GM03348 (cell line): ENCODE measurements at regions not wholly inside any gene's neighbourhood (a gene's known extent, or its start where the extent isn't known, plus 50 kb on each side); places are given as distances from the start of the nearest gene placed in this dataset.
"Not testable (repeated sequence)": the region's sequence is repeated elsewhere in the genome, so short reads cannot be mapped to it uniquely, and the experiment has no call there.

Experiments
- DNase-seq: peaks from one replicate; pipeline ENCODE4 v3.0.0; 2012; ENCODE audit warnings: low spot score

GRCh38 chr1:189211742-189212141 is 1265.9 kb downstream of the BRINP3 start:
- DNase-seq = no peak

DNA sequence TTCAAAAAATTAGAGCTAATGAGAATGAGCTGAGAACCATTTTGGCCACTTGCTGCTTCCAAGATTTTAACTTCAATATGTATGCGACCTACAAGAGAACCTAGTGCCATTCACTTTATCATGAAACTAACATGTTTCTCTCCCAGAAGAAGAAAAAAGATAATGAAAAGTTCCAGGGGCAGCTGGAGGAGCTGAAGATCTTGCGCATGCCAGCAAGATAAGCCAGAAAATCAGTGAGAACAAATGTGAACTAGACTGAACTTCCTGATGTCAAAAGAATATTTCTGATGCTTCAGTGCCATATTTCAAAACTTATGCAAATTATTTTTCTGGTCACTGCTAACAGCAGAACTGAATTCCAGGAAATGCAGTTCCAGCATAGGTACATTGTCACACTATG is 1265.1 kb downstream of the BRINP3 start:
- no peak for DNase-seq

- no peak for DNase-seq
Observed at GRCh38 chr1:189216886-189217285, 1260.8 kb downstream of the BRINP3 start.

DNA sequence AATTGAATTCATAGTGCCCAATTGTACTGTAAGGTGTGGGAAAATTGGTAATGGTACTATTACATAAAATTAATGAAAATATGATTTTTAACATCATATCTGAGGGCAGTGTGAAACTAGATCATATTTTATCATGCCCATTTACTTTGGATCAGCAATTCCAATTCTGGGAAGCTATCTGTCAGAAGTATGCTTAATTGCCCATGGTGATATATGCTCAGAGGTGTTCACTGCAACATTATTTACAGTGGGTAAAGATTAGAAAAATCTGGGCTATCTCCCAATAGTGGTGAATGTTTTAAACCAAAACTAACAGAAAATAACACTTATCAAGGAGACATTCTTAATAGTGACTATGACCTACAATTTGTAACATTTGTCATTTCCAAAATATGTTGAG is 1260.0 kb downstream of the BRINP3 start:
- DNase-seq = no peak

DNA sequence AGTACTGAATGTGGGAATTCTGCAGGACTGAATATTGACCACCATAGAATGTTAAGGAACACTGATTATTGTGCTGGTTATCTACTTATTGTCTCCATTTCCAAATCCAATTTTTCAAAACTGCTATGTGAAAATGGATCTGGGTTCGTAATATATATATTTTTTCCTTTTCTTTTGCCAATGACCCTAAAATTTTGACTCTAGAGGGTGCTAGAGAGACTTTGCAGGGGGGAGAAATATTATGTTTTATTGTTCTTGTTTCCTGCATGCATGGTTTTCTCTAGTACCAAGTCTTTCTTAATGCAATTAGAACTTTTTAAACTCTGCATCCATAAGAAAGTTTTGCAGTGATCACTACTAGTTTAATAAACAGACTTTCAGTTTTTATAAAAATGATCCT is 1256.9 kb downstream of the BRINP3 start:
- DNase-seq = no peak

GRCh38 chr1:189225794-189226145 is 1251.9 kb downstream of the BRINP3 start:
- DNase-seq = not testable (repeated sequence)

DNA sequence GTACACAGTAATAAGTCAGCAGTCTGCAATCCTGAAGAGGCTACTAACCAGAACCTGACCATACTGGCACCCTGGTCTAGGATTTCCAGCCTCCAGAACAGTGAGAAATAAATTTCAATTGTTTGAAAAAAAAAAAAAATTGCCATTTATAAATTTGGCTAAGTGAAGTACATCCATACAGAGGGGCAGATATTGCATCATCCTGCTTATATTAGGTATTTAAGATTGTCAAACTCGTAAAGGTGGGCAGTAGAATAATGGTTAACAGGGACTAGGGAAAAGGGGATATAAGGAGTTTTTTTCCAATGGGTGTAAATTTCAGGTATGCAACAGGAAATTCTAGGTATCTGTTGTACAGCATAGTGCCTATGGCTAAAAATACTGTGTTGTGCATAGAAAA is 1250.9 kb downstream of the BRINP3 start:
- DNase-seq = no peak

DNA sequence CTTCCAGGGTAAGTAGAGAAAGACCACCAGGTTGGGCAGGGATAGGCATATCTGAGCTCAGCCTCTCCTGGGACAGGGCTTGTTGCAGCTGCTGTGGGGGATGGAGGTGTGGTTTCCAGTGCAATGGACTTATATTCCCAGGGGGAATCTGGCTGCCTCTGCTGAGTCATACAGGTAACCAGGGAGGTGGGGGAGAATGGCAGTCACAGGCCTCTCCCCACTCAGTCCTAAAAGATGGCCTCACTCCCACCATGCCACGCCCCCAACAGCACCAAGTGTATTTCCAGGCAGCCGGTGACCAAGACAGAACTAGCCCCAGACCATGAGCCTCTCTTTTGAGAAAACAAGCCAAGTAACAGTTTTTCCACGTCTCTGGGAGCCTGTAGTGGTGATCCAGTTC is 1240.7 kb downstream of the BRINP3 start:
- no peak for DNase-seq

DNA sequence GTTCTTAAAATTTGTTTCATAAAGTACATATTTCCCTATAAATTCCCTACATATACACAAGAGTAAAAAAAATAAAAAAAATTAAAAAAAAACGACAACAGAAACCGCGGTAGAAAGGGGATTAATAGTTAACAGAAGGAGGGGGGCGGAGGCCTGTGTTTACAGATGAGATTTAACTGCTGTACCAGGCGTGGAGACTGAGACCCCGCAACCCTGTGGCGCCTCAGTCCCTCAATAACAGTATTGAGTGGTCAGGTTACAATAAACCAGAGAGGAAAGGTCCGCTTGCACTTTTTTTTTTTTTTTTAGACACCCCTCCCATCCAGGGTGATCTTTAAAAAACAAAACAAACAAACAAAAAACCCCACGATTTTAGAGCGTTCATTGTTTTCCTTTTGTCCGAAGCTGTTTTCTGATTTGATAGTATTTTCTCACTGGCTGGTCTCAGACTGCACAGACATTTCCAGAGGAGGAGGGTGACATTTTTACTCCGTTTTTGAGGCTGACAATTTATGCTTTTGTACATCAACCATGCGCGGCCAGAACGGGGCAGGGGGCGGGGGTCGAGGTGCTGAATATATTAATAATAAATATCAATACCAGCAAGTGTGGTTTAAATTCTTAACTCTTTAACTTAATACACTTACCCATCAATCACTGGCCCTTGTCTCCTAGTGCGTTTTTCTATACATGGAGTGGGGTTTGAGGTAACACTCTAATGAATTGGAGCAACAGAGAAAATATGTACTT is 1223.9 kb downstream of the BRINP3 start:
- DNase-seq = no peak

DNA sequence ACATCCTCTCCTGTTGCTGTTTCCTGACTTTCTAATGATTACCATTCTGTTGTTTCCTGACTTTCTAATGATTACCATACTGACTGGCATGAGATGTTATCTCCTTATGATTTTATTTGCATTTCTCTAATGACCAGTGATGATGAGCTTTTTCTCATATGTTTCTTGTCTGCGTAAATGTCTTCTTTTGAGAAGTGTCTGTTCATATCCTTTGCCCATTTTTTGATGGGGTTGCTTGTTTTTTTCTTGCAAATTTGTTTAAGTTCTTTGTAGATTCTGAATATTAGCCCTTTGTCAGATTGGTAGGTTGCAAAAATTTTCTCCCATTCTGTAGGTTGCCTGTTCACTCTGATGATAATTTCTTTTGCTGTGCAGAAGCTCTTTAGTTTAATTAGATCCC is 1216.5 kb downstream of the BRINP3 start:
- not testable (repeated sequence) for DNase-seq

DNA sequence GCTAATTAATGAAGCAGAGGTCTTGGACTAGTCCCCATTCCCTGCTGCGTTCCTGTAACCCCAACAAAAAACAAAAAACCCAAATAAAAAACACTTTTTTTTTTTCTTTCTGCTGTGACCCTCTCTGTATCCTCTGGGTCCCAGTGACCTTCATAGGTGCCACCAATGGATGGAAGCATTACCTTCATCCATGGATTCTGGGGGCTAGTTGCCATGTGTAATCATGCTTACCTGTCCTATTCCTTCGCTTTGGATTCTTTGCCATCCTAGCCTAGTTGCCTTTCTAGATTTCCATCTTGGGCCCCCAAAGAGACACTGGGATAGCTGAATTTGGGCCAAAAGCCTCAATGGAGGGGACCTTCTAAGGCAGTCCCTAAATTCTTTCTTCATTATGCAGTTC is 1208.7 kb downstream of the BRINP3 start:
- DNase-seq = no peak

DNA sequence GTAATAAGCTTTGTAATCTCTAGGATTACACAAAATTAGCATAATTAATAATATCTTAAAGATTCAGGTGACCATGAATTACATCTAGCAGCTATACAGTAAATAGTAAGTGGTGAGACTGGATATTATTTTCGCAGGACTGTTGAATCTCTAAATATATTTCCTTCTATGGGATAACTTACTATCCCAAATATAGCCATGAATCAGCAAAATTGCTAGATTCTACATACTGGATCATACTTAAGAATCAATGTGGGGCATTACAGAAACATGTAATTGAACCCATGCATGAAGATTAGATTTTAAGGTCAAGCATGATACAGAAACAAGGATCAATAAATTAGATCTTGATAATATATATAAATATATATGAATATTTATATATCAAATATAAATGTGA is 1203.4 kb downstream of the BRINP3 start:
- DNase-seq = no peak

- no peak for DNase-seq
Observed at GRCh38 chr1:189275796-189276195, 1201.9 kb downstream of the BRINP3 start.

DNA sequence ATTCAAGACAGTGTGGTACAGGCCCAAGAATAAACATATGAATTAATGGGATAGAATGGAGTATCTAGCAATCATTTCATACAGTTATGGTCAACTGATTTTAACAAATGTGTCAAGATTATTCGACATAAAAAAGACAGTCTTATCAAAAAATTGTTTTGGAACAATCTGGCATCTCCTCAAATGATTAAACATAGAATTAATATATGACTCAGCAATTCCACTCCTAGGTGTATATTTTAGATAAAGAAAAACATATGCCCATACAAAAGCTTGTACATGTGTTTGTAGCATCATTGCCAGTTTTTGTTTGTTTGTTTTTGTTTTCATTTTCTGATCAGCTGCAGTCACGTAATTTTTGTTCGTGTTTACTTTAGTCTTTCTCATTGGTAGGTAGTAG is 1188.3 kb downstream of the BRINP3 start:
- DNase-seq = no peak

- DNase-seq = no peak
Observed at GRCh38 chr1:189301235-189301634, 1176.4 kb downstream of the BRINP3 start.

GRCh38 chr1:189305279-189305678 is 1172.4 kb downstream of the BRINP3 start:
- DNase-seq = no peak

DNA sequence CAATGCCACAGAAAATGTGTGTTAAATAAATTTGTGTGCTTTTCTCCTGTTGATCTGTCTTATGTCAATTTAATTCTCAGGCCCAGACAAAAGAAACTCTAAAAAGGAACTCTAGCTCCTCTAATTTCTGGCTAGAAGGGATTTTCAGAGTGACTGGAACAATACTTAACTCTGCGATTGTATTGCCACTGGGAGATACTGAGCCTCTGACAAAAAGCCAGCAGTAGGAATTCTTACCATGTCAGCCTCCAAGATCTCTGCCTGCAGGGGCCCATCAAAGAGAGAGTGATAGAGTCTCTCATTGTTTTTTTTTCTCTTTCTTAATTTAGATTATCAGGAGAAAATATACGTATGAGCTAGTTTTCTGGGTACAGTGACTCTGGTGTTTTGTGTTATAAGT is 1165.7 kb downstream of the BRINP3 start:
- no peak for DNase-seq

GRCh38 chr1:189312499-189312898 is 1165.2 kb downstream of the BRINP3 start:
- no peak for DNase-seq

- DNase-seq = no peak
Observed at GRCh38 chr1:189313488-189313887, 1164.2 kb downstream of the BRINP3 start.

- no peak for DNase-seq
Observed at GRCh38 chr1:189315035-189315901, 1162.4 kb downstream of the BRINP3 start.

- DNase-seq = no peak
Observed at GRCh38 chr1:189323091-189323490, 1154.6 kb downstream of the BRINP3 start.

DNA sequence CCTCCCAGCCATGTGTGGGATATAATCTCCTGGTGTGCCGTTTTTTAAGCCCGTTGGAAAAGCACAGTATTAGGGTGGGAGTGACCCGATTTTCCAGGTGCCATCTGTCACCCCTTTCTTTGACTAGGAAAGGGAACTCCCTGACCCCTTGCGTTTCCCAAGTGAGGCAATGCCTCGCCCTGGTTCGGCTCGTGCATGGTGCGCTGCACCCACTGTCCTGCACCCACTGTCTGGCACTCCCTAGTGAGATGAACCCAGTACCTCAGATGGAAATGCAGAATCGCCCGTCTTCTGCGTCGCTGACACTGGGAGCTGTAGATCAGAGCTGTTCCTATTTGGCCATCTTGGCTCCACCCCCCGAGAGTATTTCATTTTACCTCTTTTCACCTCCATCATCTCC is 1146.6 kb downstream of the BRINP3 start:
- DNase-seq = not testable (repeated sequence)
